VCaP (cell line): ENCODE measurements at regions not wholly inside any gene's neighbourhood (a gene's known extent, or its start where the extent isn't known, plus 50 kb on each side); places are given as distances from the start of the nearest gene placed in this dataset.

Source experiments
- H3K27ac ChIP-seq: fragments of 450-650 bp; 2 replicates; pipeline ENCODE4 v1.5.1; 2017
- TF ChIP-seq, protein P1 (sequence below): fragments of 450-650 bp; conservative IDR thresholded peaks from 2 replicates; pipeline ENCODE4 v1.5.1; 2017; ENCODE audit warnings: mild to moderate bottlenecking, moderate library complexity

GRCh38 chr3:106115557-106115956 is 246.7 kb upstream of the CBLB start:
- no peak overlapping the region for H3K27ac ChIP-seq

GRCh38 chr3:106116733-106117489 is 248.1 kb upstream of the CBLB start:
- TF ChIP-seq, protein P1, sequence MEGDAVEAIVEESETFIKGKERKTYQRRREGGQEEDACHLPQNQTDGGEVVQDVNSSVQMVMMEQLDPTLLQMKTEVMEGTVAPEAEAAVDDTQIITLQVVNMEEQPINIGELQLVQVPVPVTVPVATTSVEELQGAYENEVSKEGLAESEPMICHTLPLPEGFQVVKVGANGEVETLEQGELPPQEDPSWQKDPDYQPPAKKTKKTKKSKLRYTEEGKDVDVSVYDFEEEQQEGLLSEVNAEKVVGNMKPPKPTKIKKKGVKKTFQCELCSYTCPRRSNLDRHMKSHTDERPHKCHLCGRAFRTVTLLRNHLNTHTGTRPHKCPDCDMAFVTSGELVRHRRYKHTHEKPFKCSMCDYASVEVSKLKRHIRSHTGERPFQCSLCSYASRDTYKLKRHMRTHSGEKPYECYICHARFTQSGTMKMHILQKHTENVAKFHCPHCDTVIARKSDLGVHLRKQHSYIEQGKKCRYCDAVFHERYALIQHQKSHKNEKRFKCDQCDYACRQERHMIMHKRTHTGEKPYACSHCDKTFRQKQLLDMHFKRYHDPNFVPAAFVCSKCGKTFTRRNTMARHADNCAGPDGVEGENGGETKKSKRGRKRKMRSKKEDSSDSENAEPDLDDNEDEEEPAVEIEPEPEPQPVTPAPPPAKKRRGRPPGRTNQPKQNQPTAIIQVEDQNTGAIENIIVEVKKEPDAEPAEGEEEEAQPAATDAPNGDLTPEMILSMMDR, result no peak
- H3K27ac ChIP-seq, result no peak overlapping the region

More at GRCh38 chr3:106115557-106115956, 246.7 kb upstream of the CBLB start:
- TF ChIP-seq, protein P1, result no peak

GRCh38 chr3:106117490-106117858 is 248.7 kb upstream of the CBLB start:
- TF ChIP-seq, protein P1, result no peak
- H3K27ac ChIP-seq, result no peak overlapping the region

DNA sequence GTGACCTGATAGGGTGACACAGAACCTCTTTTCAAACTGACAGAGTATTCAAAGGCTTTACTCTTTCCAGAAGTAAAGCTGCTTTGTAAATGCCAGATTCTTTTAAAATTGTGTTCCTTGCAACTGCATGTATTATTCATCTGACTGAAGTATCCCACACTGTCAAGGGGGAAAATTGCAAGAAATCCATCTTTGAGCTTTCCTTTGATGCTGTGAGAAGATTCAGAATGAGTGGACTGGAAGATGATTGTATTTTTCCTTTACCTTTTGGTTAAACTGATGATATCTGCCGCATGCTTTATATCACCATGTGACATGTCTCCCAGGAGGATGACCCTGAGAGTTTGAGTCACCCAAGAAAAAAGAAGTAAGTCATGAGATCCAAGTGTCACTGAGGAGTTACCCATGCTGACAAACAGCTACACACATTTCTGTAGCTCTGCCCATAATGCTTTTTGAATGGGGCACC is 250.8 kb upstream of the CBLB start:
- H3K27ac ChIP-seq, result no peak overlapping the region
- TF ChIP-seq, protein P1, result no peak

- no peak overlapping the region for H3K27ac ChIP-seq
- TF ChIP-seq, protein P1, result no peak
Observed at GRCh38 chr3:106120356-106120755, 251.5 kb upstream of the CBLB start.

DNA sequence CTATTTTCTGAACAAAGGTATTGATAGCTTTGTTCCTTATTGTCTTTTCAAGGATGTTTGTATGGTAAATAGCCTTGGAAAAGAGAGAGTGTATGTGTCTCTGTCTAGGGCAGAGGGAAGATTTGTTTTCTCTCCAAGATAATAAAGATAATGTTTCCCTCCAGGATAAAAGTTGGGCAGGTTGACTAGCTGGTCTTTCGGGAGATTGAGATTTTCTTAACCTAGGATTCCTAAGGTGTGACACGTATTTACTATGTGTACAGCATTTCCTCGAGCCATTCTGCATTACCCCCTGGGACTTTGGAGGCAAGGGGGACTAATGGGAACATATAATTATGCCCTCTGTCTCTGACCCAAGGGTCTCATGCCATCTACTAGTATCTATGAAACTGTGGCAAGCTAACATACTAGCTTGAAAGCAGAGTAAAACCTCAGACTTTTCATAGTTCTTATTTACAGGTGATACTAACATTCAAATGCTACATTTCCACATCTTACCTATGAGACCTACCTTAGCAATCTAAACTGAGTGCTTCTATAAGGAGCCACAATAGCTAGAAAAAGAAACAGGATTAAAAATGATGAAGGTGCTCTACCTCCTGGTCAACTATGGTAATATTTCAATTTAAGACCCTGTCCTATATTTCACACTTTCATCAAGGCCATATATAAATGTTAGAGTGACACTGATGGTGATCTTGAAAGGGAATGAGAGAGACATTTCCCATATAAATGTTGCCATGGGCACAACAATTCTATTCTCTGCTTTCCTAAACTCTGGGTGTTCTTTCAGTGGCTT is 252.9 kb upstream of the CBLB start:
- no peak overlapping the region for H3K27ac ChIP-seq
- TF ChIP-seq, protein P1, result no peak

- TF ChIP-seq, protein P1, result no peak
- no peak overlapping the region for H3K27ac ChIP-seq
Observed at GRCh38 chr3:106124818-106125217, 256.0 kb upstream of the CBLB start.
